ENCODE measurements at regions not wholly inside any gene's neighbourhood (a gene's known extent, or its start where the extent isn't known, plus 50 kb on each side); places are given as distances from the start of the nearest gene placed in this dataset.
"Not testable (repeated sequence)": the region's sequence is repeated elsewhere in the genome, so short reads cannot be mapped to it uniquely, and the experiment has no call there.

DNA sequence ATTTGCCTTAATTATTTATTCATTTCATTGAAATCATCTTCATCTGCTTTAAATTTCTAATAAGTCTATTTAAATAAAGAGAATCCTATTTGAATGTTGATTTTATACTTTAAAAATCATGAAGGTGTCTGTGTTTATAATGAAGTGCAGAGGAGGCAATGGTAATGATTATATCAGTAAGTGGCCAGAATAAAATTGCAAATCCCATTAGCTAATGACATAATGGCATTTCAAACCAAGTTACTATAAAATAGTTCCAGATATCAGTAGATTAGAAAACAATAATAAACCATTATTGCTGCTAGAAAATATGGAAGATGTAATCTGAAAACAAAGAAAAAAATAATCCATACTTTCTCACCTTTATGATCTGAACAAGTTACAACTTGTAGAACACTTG, 647.8 kb upstream of the KLHL1 start:
- Mint-ChIP-seq H3K4me1 (no peaks in the 10 kb centered on the region), H3K27ac (ENCODE audit: low read depth) (no peak overlapping the region), H3K27me3 (no peaks in the 10 kb centered on the region), H3K4me3 (no peak overlapping the region), H3K9me3 (peaks cover 11% of the 10 kb centered on the region), H3K36me3 (ENCODE audit: insufficient read depth) (peaks cover 2% of the 10 kb centered on the region)
- no peak for ATAC-seq (replicated peaks; ENCODE audit: extremely low read depth, poor library complexity, severe bottlenecking)
- DNase-seq (ENCODE audit: low spot score in 2 of 2), result no peak

DNA sequence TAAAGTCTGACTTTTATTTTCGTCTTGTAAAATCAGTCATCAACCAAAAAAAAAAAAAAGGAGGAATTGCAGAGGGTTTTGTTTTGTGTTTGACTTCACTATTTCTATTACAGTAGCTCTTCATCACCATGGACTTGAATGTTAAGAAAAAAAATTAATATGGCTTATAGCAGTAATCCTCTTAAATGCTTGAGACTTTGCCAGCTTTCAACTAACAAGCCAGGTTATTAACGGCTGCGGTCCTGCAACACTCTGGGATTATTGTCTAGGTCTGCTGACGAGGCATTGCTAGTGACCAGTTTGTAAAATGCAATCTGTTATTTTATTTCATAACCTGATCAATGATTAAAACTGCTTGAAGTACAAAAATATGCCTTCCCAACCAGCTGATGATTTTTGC, 647.2 kb upstream of the KLHL1 start:
- no peak for ATAC-seq (replicated peaks; ENCODE audit: extremely low read depth, poor library complexity, severe bottlenecking)
- Mint-ChIP-seq H3K9me3 (peaks cover 11% of the 10 kb centered on the region), H3K27me3 (no peaks in the 10 kb centered on the region), H3K4me3 (no peak overlapping the region), H3K36me3 (ENCODE audit: insufficient read depth) (peaks cover 2% of the 10 kb centered on the region), H3K4me1 (no peaks in the 10 kb centered on the region), H3K27ac (ENCODE audit: low read depth) (no peak overlapping the region)
- no peak for DNase-seq (ENCODE audit: low spot score in 2 of 2)

DNA sequence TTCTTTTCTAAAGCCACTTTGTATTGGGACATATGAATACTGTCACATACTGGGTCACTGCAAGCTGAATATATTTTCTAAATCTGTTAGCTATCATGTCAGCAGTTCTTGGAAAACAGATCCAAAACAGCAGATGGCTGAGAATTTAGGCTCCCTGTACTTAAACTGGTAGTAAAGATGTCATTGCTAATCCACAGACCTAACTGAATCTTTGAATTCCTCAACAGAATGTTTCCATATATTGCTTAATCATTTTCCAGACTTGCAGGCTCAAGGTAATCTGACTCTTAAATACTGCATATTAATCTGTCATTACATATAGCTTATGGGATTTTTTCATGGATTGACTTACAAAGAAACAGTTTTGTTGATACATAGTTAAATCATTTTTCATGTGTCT, 639.0 kb upstream of the KLHL1 start:
- ATAC-seq (replicated peaks; ENCODE audit: extremely low read depth, poor library complexity, severe bottlenecking) (no peak), DNase-seq (ENCODE audit: low spot score in 2 of 2) (no peak)
- no peaks in the 10 kb centered on the region for H3K4me1 Mint-ChIP-seq
- no peaks in the 10 kb centered on the region for H3K36me3 Mint-ChIP-seq (ENCODE audit: insufficient read depth)
- no peak overlapping the region for H3K27ac Mint-ChIP-seq (ENCODE audit: low read depth)
- H3K4me3 Mint-ChIP-seq, result no peak overlapping the region
- H3K9me3 Mint-ChIP-seq, result peaks cover 16% of the 10 kb centered on the region
- H3K27me3 Mint-ChIP-seq, result no peaks in the 10 kb centered on the region

DNA sequence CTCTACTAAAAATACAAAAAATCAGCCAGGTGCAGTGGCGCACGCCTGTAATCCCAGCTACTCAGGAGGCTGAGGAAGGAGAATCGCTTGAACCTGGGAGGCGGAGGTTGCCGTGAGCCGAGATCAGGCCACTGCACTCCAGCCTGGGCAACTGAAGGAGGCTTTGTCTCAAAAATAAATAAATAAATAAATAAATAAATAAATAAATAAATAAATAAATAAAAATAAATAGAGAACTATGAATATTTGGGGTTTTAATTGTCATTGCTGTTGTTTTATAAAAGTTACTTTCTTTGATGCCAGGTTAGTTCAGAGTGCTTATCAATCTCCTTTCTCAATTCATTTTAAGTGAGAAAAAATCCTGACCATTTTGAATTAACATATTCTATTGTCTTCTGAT, 638.2 kb upstream of the KLHL1 start:
- H3K27me3 Mint-ChIP-seq; H3K27ac Mint-ChIP-seq (ENCODE audit: low read depth); DNase-seq (ENCODE audit: low spot score in 2 of 2); H3K4me1 Mint-ChIP-seq; H3K4me3 Mint-ChIP-seq; H3K36me3 Mint-ChIP-seq (ENCODE audit: insufficient read depth); ATAC-seq (replicated peaks; ENCODE audit: extremely low read depth, poor library complexity, severe bottlenecking): not testable (repeated sequence)
- H3K9me3 Mint-ChIP-seq, result peaks cover 11% of the 10 kb centered on the region

DNA sequence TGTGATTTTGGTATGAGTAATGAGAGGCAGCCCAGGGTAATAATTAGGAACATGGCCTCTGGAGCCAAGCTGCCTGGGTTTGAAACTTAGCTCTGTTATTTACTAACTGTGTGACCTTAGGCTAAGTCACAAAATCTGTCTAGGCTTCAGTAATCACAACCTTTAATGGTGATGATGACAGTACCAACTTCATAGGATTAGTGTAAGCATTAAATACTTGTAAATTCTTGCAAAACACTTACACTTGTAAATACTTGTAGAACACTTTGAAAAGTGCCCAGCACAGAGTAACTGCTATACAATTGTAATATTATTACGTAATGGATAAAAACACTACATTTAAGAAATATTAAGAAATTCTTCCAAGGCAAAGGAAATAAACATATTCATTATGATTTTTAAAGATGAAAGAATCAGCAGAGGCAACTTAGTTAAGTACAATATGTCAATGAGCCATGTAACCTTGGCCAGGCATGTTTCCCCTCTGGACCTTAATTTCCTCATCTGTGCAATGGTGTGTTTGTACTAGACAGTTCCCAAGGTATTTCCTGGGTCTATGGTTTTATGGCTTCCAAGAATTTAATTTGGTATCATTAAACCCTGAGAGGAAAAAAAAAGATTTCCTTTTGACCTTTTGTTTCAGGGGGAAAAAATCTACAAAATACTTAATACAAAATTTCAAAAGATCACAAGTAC, 628.5 kb upstream of the KLHL1 start:
- H3K4me1 Mint-ChIP-seq, result no peaks in the 10 kb centered on the region
- H3K36me3 Mint-ChIP-seq (ENCODE audit: insufficient read depth), result no peaks in the 10 kb centered on the region
- no peak overlapping the region for H3K4me3 Mint-ChIP-seq
- H3K9me3 Mint-ChIP-seq, result peaks cover 6% of the 10 kb centered on the region
- DNase-seq (ENCODE audit: low spot score in 2 of 2), result no peak
- ATAC-seq (replicated peaks; ENCODE audit: extremely low read depth, poor library complexity, severe bottlenecking), result no peak
- no peak overlapping the region for H3K27ac Mint-ChIP-seq (ENCODE audit: low read depth)
- no peaks in the 10 kb centered on the region for H3K27me3 Mint-ChIP-seq

DNA sequence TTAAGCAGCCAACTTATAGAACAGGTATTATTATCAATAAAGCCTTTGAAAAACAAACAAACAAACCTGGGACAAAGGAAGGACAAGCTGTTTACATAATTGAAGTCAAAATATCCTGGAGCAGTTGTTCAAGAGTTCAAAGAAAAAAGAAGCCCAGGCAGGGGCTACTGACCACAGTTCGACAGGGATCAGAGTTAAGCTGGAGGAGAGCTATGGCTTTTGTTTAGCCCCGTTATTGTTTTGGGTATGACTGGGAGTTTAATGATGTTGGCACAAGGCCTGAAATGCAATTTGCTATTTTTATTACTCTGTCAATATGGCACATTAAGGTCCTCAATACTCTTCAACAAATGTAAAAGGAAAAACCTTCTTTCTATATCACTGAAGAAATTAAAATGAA, 624.4 kb upstream of the KLHL1 start:
- Mint-ChIP-seq H3K27ac (ENCODE audit: low read depth) (no peak overlapping the region), H3K4me1 (no peaks in the 10 kb centered on the region), H3K9me3 (peaks cover 6% of the 10 kb centered on the region), H3K4me3 (no peak overlapping the region), H3K27me3 (no peaks in the 10 kb centered on the region), H3K36me3 (ENCODE audit: insufficient read depth) (no peaks in the 10 kb centered on the region)
- DNase-seq (ENCODE audit: low spot score in 2 of 2) (no peak), ATAC-seq (replicated peaks; ENCODE audit: extremely low read depth, poor library complexity, severe bottlenecking) (no peak)

DNA sequence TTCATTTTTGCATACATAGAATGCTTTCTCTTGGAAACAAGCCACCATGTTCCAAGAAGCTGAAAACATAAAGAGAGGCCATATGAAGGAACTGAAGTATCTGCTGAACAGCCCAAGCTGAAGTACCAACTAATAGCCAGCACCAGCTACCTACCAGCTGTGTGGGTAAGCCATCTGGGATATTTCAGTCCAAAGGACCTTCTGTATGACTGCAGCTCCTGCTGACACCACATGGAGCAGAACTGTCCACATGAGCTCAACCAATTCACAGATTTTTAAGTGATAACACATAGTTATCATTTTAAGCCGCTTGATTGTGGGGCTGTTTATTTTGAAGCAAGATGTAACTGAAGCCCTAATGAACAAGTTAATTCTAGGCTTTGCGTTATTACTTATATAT, 621.1 kb upstream of the KLHL1 start:
- ATAC-seq (replicated peaks; ENCODE audit: extremely low read depth, poor library complexity, severe bottlenecking) (no peak), DNase-seq (ENCODE audit: low spot score in 2 of 2) (no peak)
- H3K9me3 Mint-ChIP-seq, result no peaks in the 10 kb centered on the region
- no peaks in the 10 kb centered on the region for H3K4me1 Mint-ChIP-seq
- H3K27ac Mint-ChIP-seq (ENCODE audit: low read depth), result no peak overlapping the region
- H3K27me3 Mint-ChIP-seq, result no peaks in the 10 kb centered on the region
- no peak overlapping the region for H3K4me3 Mint-ChIP-seq
- H3K36me3 Mint-ChIP-seq (ENCODE audit: insufficient read depth), result no peaks in the 10 kb centered on the region

DNA sequence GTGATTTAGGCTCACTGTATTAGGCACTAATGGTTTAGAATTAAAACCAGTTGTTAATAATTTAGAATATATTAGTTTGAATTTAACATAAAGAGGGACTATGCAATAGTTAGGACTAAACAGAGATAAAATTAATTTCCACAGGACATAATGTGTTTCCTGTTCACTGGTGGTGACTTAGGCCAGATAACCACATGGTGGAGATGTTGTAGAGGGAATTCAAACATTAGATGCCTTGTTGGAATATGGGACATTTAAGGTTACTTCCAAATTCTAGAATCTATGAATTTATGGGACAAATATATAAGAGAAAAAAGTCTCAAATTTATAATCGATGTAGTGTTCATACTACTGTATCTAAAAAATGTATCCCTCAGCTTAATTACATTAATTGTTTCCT, 615.5 kb upstream of the KLHL1 start:
- no peaks in the 10 kb centered on the region for H3K36me3 Mint-ChIP-seq (ENCODE audit: insufficient read depth)
- no peak overlapping the region for H3K27ac Mint-ChIP-seq (ENCODE audit: low read depth)
- H3K27me3 Mint-ChIP-seq, result no peaks in the 10 kb centered on the region
- no peak for DNase-seq (ENCODE audit: low spot score in 2 of 2)
- H3K4me1 Mint-ChIP-seq, result no peaks in the 10 kb centered on the region
- H3K4me3 Mint-ChIP-seq, result no peak overlapping the region
- no peak for ATAC-seq (replicated peaks; ENCODE audit: extremely low read depth, poor library complexity, severe bottlenecking)
- peaks cover 5% of the 10 kb centered on the region for H3K9me3 Mint-ChIP-seq

DNA sequence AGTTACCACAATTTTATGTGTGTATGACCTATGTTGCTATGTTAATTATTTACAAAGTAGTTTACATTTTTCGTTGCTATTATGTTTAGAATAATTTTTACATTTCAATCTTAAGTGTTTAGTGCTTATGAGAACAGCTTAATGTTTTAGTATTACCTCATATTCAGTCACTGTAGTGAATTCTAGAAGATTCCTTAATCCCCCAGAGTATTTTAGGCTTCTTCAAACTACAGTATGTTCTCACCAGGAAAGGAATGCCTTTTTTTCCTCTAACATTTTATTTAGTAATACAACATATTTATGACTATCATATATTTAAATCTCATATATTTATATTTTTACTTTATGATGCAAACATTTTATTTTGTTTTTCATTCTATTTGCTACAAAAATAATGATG, 612.1 kb upstream of the KLHL1 start:
- Mint-ChIP-seq H3K27me3 (no peaks in the 10 kb centered on the region), H3K4me3 (no peak overlapping the region), H3K9me3 (peaks cover 12% of the 10 kb centered on the region), H3K4me1 (no peaks in the 10 kb centered on the region), H3K27ac (ENCODE audit: low read depth) (no peak overlapping the region), H3K36me3 (ENCODE audit: insufficient read depth) (no peaks in the 10 kb centered on the region)
- DNase-seq (ENCODE audit: low spot score in 2 of 2), result no peak
- no peak for ATAC-seq (replicated peaks; ENCODE audit: extremely low read depth, poor library complexity, severe bottlenecking)

DNA sequence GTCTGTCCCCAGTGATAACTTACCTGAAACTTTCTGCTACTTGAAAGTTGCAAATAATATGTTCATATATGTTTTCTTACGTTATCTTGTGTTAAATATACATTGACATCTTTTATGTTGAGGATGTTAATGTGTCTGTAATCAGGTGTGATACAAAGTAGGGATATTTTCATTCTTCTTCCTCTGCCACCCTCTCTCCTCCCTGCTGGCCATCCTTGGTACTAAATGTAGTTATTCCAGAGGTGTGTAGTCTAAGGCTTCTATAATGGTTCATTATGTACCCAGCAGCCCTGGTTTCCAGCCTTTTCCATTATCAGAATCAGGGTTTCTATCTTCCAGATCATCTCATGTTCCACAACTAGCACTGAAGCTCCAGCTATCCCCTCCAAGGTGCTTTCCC, 606.7 kb upstream of the KLHL1 start:
- DNase-seq (ENCODE audit: low spot score in 2 of 2) (no peak), ATAC-seq (replicated peaks; ENCODE audit: extremely low read depth, poor library complexity, severe bottlenecking) (no peak)
- Mint-ChIP-seq H3K9me3 (peaks cover 25% of the 10 kb centered on the region), H3K27ac (ENCODE audit: low read depth) (no peak overlapping the region), H3K4me3 (no peak overlapping the region), H3K4me1 (no peaks in the 10 kb centered on the region), H3K27me3 (no peaks in the 10 kb centered on the region), H3K36me3 (ENCODE audit: insufficient read depth) (peaks cover 1% of the 10 kb centered on the region)

DNA sequence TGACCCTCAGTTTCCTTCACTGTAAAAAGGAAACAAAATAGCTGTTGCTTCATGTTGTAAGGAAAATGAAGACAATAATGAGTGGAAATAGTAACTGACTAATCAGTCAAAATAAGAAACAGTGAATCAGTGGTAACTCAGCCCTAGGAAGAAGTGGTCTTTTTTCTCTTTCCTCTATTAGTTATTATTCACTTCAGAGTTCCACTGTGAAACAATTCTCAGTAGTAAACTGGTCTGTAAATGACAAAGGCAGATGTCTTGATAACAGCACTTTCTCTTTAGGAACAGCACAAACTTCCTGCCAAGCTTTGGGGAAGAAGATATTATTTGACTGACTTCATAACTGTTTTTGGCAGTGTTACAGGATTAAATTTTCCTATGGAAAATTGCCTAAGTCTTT, 600.5 kb upstream of the KLHL1 start:
- ATAC-seq (replicated peaks; ENCODE audit: extremely low read depth, poor library complexity, severe bottlenecking) (no peak), DNase-seq (ENCODE audit: low spot score in 2 of 2) (no peak)
- Mint-ChIP-seq H3K9me3 (peaks cover 15% of the 10 kb centered on the region), H3K4me1 (no peaks in the 10 kb centered on the region), H3K4me3 (no peak overlapping the region), H3K36me3 (ENCODE audit: insufficient read depth) (peaks cover 1% of the 10 kb centered on the region), H3K27ac (ENCODE audit: low read depth) (no peak overlapping the region), H3K27me3 (no peaks in the 10 kb centered on the region)

DNA sequence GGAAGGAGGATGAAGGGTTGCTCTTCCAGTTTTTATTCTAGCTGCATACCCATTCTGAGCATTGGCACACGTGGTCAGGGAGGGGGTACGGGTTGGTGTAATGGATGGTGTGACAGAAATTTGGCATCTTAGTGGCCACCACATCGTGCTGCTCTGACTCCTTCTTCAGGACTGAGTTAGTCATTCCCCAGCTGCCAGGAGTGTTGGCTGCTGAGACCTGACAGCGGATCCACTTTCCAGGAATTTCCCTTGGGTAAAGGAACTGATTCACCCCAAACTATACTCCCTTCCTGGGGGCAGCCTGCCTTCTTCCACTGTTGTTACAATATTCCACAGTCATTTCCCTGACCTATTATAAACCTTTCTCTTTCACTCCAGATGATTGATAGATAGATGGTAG, 595.5 kb upstream of the KLHL1 start:
- H3K4me1 Mint-ChIP-seq, result no peaks in the 10 kb centered on the region
- no peak for DNase-seq (ENCODE audit: low spot score in 2 of 2)
- H3K27me3 Mint-ChIP-seq, result no peaks in the 10 kb centered on the region
- no peaks in the 10 kb centered on the region for H3K36me3 Mint-ChIP-seq (ENCODE audit: insufficient read depth)
- no peak overlapping the region for H3K27ac Mint-ChIP-seq (ENCODE audit: low read depth)
- H3K9me3 Mint-ChIP-seq, result peaks cover 11% of the 10 kb centered on the region
- no peak overlapping the region for H3K4me3 Mint-ChIP-seq
- no peak for ATAC-seq (replicated peaks; ENCODE audit: extremely low read depth, poor library complexity, severe bottlenecking)

DNA sequence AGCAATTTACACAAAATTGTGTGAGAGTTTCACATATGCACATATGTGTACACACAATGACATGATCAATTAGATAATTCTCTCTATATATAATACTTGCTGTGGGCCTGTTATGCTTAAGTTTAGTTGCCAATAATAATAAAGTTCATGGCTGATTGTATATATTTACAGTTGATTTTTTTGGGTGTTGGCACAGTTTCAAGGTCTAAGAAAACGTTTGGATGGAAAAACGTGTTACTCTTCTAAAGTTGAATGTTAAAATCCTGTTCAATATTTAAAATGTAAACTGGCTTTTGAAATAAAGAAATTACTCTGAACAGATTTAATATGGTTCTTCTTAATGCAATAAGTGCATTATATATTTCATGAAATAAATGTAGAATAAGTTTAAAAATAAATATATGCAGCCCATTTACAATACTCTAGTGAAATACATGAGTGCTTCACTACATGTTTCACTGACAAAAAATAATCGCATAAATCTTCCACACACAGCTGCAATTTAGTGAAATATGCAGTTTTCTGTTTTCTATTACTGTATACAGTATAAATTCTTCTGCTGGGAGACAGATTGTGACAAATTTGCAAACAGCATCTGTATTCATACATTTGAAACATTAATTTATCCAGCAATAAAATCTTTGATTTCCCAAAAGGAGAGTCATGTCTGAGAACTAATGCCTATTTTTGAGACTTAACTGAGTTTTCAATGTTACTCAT, 586.9 kb upstream of the KLHL1 start:
- no peaks in the 10 kb centered on the region for H3K4me1 Mint-ChIP-seq

More for the DNA sequence above, 586.9 kb upstream of the KLHL1 start:
- Mint-ChIP-seq H3K27ac (ENCODE audit: low read depth) (no peak overlapping the region), H3K9me3 (peaks cover 34% of the 10 kb centered on the region), H3K27me3 (no peaks in the 10 kb centered on the region), H3K36me3 (ENCODE audit: insufficient read depth) (no peaks in the 10 kb centered on the region), H3K4me3 (no peak overlapping the region)
- DNase-seq (ENCODE audit: low spot score in 2 of 2) (no peak), ATAC-seq (replicated peaks; ENCODE audit: extremely low read depth, poor library complexity, severe bottlenecking) (no peak)

Measured in central memory CD8-positive, alpha-beta T cell (primary cell).